ENCODE measurements at regions not wholly inside any gene's neighbourhood (a gene's known extent, or its start where the extent isn't known, plus 50 kb on each side); places are given as distances from the start of the nearest gene placed in this dataset.

GRCh38 chr3:158970006-158970405 lies 168.2 kb downstream of the MFSD1 start:
- TF ChIP-seq, protein P1, sequence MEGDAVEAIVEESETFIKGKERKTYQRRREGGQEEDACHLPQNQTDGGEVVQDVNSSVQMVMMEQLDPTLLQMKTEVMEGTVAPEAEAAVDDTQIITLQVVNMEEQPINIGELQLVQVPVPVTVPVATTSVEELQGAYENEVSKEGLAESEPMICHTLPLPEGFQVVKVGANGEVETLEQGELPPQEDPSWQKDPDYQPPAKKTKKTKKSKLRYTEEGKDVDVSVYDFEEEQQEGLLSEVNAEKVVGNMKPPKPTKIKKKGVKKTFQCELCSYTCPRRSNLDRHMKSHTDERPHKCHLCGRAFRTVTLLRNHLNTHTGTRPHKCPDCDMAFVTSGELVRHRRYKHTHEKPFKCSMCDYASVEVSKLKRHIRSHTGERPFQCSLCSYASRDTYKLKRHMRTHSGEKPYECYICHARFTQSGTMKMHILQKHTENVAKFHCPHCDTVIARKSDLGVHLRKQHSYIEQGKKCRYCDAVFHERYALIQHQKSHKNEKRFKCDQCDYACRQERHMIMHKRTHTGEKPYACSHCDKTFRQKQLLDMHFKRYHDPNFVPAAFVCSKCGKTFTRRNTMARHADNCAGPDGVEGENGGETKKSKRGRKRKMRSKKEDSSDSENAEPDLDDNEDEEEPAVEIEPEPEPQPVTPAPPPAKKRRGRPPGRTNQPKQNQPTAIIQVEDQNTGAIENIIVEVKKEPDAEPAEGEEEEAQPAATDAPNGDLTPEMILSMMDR (IDR thresholded peaks at IDR 0.05; ENCODE audit: insufficient read depth, low read length, poor library complexity, severe bottlenecking): no peak
- H3K27me3 ChIP-seq (ENCODE audit: control insufficient read depth, insufficient read depth, low read length): no peaks in the 10 kb centered on the region
- H3K36me3 ChIP-seq (ENCODE audit: control insufficient read depth, insufficient read depth, low read length): no peaks in the 10 kb centered on the region
- H3K4me3 ChIP-seq (ENCODE audit: low read depth, low read length): no peak overlapping the region
- no peak for DNase-seq (ENCODE audit: low read depth)

- TF ChIP-seq, protein P1 (IDR thresholded peaks at IDR 0.05; ENCODE audit: insufficient read depth, low read length, poor library complexity, severe bottlenecking): no peak
- DNase-seq (ENCODE audit: low read depth): no peak
- no peaks in the 10 kb centered on the region for H3K36me3 ChIP-seq (ENCODE audit: control insufficient read depth, insufficient read depth, low read length)
- H3K4me3 ChIP-seq (ENCODE audit: low read depth, low read length): no peak overlapping the region
- no peaks in the 10 kb centered on the region for H3K27me3 ChIP-seq (ENCODE audit: control insufficient read depth, insufficient read depth, low read length)
Measured at GRCh38 chr3:158974904-158975303, 173.1 kb downstream of the MFSD1 start.

DNA sequence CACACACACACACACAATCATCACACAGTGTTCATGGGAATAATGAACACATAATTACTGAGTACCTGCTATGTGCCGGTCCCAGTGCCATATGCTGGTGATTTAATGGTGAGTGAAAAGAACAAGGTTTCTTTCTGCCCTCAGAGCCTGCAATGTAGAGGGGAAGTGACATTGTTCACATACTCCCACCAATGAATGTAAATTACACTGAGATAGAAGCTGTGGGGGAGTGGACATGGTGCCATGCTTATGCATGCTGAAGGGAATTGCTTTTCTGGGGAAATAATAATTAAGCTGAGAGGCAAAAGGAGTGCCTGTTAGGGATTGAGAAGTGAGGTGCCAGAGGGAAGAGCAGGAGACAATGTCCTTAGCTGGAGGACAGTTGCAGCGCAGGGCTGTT lies 175.1 kb downstream of the MFSD1 start:
- no peak for DNase-seq (ENCODE audit: low read depth)
- no peak overlapping the region for H3K4me3 ChIP-seq (ENCODE audit: low read depth, low read length)
- H3K36me3 ChIP-seq (ENCODE audit: control insufficient read depth, insufficient read depth, low read length): no peaks in the 10 kb centered on the region
- H3K27me3 ChIP-seq (ENCODE audit: control insufficient read depth, insufficient read depth, low read length): no peaks in the 10 kb centered on the region
- TF ChIP-seq, protein P1 (IDR thresholded peaks at IDR 0.05; ENCODE audit: insufficient read depth, low read length, poor library complexity, severe bottlenecking): no peak

- no peak overlapping the region for H3K4me3 ChIP-seq (ENCODE audit: low read depth, low read length)
- TF ChIP-seq, protein P1 (IDR thresholded peaks at IDR 0.05; ENCODE audit: insufficient read depth, low read length, poor library complexity, severe bottlenecking): no peak
- no peaks in the 10 kb centered on the region for H3K36me3 ChIP-seq (ENCODE audit: control insufficient read depth, insufficient read depth, low read length)
- no peaks in the 10 kb centered on the region for H3K27me3 ChIP-seq (ENCODE audit: control insufficient read depth, insufficient read depth, low read length)
- no peak for DNase-seq (ENCODE audit: low read depth)
Measured at GRCh38 chr3:158977497-158977896, 175.6 kb downstream of the MFSD1 start.

DNA sequence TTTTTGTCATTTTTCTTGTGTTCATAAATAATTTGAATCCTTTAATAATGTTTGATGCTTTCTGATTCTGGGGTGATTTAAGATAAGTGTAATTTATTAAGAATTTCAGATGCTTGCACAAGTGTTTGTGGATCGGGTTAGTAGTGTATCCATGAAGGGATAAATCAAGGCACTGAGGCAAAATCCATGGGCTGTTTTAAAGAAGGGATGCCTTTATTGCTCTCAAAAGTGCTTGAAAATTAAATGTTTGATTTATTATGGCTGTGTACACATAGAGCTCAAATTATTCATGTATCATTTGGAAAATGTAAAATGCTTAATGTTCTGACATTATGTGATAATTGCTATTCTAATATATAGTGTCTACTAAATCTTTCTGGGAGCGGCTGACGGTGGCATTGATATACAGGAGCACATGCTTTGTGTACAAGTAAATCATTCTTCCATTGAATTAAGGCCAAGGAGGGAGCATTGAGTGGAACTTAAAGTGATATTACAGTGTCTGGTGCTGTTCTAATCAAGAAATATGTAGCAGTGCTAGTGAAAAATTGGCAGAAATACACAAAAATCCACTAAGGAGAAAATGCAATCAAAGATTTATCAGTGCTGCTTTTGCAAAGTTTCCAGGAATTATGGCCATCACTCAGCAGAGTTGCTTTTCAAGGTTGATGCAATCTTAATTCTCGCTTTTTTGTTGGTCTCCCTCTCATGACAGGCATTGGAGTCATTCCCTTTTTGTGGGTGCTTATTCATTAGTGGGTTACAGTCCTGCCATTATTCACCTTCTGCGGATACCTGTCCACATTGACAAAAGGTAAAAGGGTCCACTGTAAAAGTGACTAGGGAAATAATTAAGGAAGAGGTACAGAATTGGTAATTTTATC lies 181.6 kb downstream of the MFSD1 start:
- TF ChIP-seq, protein P1 (IDR thresholded peaks at IDR 0.05; ENCODE audit: insufficient read depth, low read length, poor library complexity, severe bottlenecking): no peak
- H3K36me3 ChIP-seq (ENCODE audit: control insufficient read depth, insufficient read depth, low read length): no peaks in the 10 kb centered on the region
- H3K4me3 ChIP-seq (ENCODE audit: low read depth, low read length): no peak overlapping the region
- DNase-seq (ENCODE audit: low read depth): no peak
- H3K27me3 ChIP-seq (ENCODE audit: control insufficient read depth, insufficient read depth, low read length): no peaks in the 10 kb centered on the region
